Gastrocnemius medialis (tissue), 4 donors: ENCODE measurements at regions not wholly inside any gene's neighbourhood (a gene's known extent, or its start where the extent isn't known, plus 50 kb on each side); places are given as distances from the start of the nearest gene placed in this dataset.

Experiments
- ATAC-seq, 2 donors: fragments of 150-250 bp; one replicate each; pipeline ENCODE4 v1.9.1; 2016
- DNase-seq, 2 donors: peaks; one replicate each; pipeline ENCODE4 v3.0.0-alpha.2; 2019
- H3K27ac ChIP-seq, 4 donors: fragments of 200-600 bp; sonication (generic); 1 replicate in 1 of 4; 2 replicates in 3 of 4; pipeline ENCODE4 v1.5.1; 2016 to 2018; ENCODE audit warnings: mild to moderate bottlenecking in 2 of 4, moderate library complexity in 1 of 4
- H3K27me3 ChIP-seq, 3 donors: fragments of 200-600 bp; sonication (generic) in 2 of 3; 1 replicate in 1 of 3; 2 replicates in 2 of 3; pipeline versions ENCODE4 v1.5.1 to v1.6.0; 2016 to 2019; ENCODE audit warnings: mild to moderate bottlenecking in 1 of 3, moderate library complexity in 1 of 3
- H3K36me3 ChIP-seq, 2 donors: fragments of 200-600 bp; sonication (generic) in 1 of 2; one replicate each; pipeline ENCODE4 v1.5.1; 2017 to 2018
- H3K4me1 ChIP-seq, 2 donors: fragments of 200-600 bp; sonication (generic) in 1 of 2; one replicate each; pipeline ENCODE4 v1.5.1; 2016 to 2017; ENCODE audit warnings: mild to moderate bottlenecking in 2 of 2
- H3K4me3 ChIP-seq, 4 donors: fragments of 200-600 bp; sonication (generic) in 3 of 4; 1 replicate in 1 of 4; 2 replicates in 3 of 4; pipeline ENCODE4 v1.5.1; 2016 to 2019; ENCODE audit warnings: mild to moderate bottlenecking in 2 of 4
- H3K9me3 ChIP-seq, 3 donors: fragments of 200-600 bp; sonication (generic) in 2 of 3; 1 replicate in 1 of 3; 2 replicates in 2 of 3; pipeline ENCODE4 v1.5.1; 2016 to 2019
- CTCF ChIP-seq, 5 experiments: fragments of 450-650 bp in 3 of 5; fragments of 200-600 bp in 2 of 5; sonication (generic) in 2 of 5; IDR thresholded peaks in 4 of 5; conservative IDR thresholded peaks in 1 of 5; 1 replicate in 4 of 5; 2 replicates in 1 of 5; pipeline ENCODE4 v1.5.1; 2016 to 2019; ENCODE audit warnings: antibody characterized with exemption in 5 of 5, mild to moderate bottlenecking in 3 of 5, moderate library complexity in 3 of 5
- POLR2A ChIP-seq, 2 donors: fragments of 450-650 bp; IDR thresholded peaks; one replicate each; pipeline ENCODE4 v1.6.1; 2017; ENCODE audit warnings: antibody characterized with exemption in 2 of 2, mild to moderate bottlenecking in 2 of 2, moderate library complexity in 2 of 2
- in situ Hi-C, 4 donors: fragments of 200-750 bp; cut with MboI; loops; one replicate each; pipeline versions ENCODE4 v1.15.0 to v1.8.0; 2017; ENCODE audit warnings: low sequenced_read_pairs in 4 of 4
- intact Hi-C: fragments of 100-400 bp; cut with DNase I; formaldehyde crosslinking; loops from one replicate; pipeline ENCODE4 v1.15.1; 2023; ENCODE audit warnings: low total_unique reads

GRCh38 chr3:171967932-171968678 is 71.3 kb upstream of the FNDC3B start:
- Histone ChIP-seq H3K4me3 (no peak overlapping the region), H3K27ac (no peak overlapping the region), H3K36me3 (no peaks in the 10 kb centered on the region), H3K9me3 (no peaks in the 10 kb centered on the region), H3K4me1 (peaks cover 0 to 3% of the 10 kb centered on the region in 2 donors), H3K27me3 (no peaks in the 10 kb centered on the region)
- in situ Hi-C loops (no loop called here), intact Hi-C loops (no loop called here)
- no peak for TF ChIP-seq POLR2A (IDR thresholded peaks at IDR 0.05)
- TF ChIP-seq CTCF (IDR thresholded peaks at IDR 0.05 in 4 of 5, conservative IDR thresholded peaks at IDR 0.05 in 1 of 5) = no peak
- DNase-seq = no peak
- ATAC-seq = no peak

- ATAC-seq (no peak), DNase-seq (no peak)
- Histone ChIP-seq H3K27me3 (no peaks in the 10 kb centered on the region), H3K4me3 (no peak overlapping the region), H3K9me3 (no peaks in the 10 kb centered on the region), H3K36me3 (no peaks in the 10 kb centered on the region), H3K4me1 (peaks cover 0 to 3% of the 10 kb centered on the region in 2 donors), H3K27ac (no peak overlapping the region)
- in situ Hi-C loops = no loop called here
- intact Hi-C loops = no loop called here
- TF ChIP-seq CTCF (IDR thresholded peaks at IDR 0.05 in 4 of 5, conservative IDR thresholded peaks at IDR 0.05 in 1 of 5) (no peak), POLR2A (IDR thresholded peaks at IDR 0.05) (no peak)
Observed at GRCh38 chr3:171970301-171970788, 69.0 kb upstream of the FNDC3B start.

- Histone ChIP-seq H3K4me1 (no peaks in the 10 kb centered on the region), H3K4me3 (no peak overlapping the region), H3K27me3 (no peaks in the 10 kb centered on the region), H3K27ac (no peak overlapping the region), H3K9me3 (no peaks in the 10 kb centered on the region), H3K36me3 (no peaks in the 10 kb centered on the region)
- DNase-seq = no peak
- in situ Hi-C loops = no loop called here
- intact Hi-C loops = no loop called here
- no peak for TF ChIP-seq POLR2A (IDR thresholded peaks at IDR 0.05)
- TF ChIP-seq CTCF (IDR thresholded peaks at IDR 0.05 in 4 of 5, conservative IDR thresholded peaks at IDR 0.05 in 1 of 5) = no peak
- ATAC-seq = no peak
Observed at GRCh38 chr3:171971919-171972514, 67.4 kb upstream of the FNDC3B start.

GRCh38 chr3:171972871-171973348 is 66.5 kb upstream of the FNDC3B start:
- intact Hi-C loops = no loop called here
- no peak for TF ChIP-seq POLR2A (IDR thresholded peaks at IDR 0.05)
- TF ChIP-seq CTCF (IDR thresholded peaks at IDR 0.05 in 4 of 5, conservative IDR thresholded peaks at IDR 0.05 in 1 of 5) = no peak
- peak; percentile 11 to 61 for DNase-seq
- Histone ChIP-seq H3K9me3 (no peaks in the 10 kb centered on the region), H3K36me3 (no peaks in the 10 kb centered on the region), H3K4me3 (no peak overlapping the region), H3K4me1 (no peaks in the 10 kb centered on the region), H3K27ac (no peak overlapping the region), H3K27me3 (no peaks in the 10 kb centered on the region)
- in situ Hi-C loops = no loop called here
- ATAC-seq = peak; percentile 69 to 75
